Loucy (cell line): ENCODE measurements at regions not wholly inside any gene's neighbourhood (a gene's known extent, or its start where the extent isn't known, plus 50 kb on each side); places are given as distances from the start of the nearest gene placed in this dataset.
A peak's percentile ranks its signal among the peaks of the same experiment; 100 is the strongest.

Experiments used
- H2AFZ ChIP-seq: fragments of 200-600 bp; sonication (generic); 2 replicates; pipeline ENCODE4 v1.6.0; 2016; ENCODE audit warnings: antibody characterized with exemption, mild to moderate bottlenecking, low read length, moderate library complexity
- H3F3A ChIP-seq: fragments of 200-600 bp; 2 replicates; pipeline ENCODE4 v1.6.0; 2016; ENCODE audit warnings: antibody characterized with exemption, low read depth, mild to moderate bottlenecking
- H3K27me3 ChIP-seq: fragments of 200-600 bp; sonication (generic); 2 replicates; pipeline ENCODE4 v1.6.1; 2014; ENCODE audit warnings: low read length, mild to moderate bottlenecking; ENCODE audit not compliant: insufficient read depth, poor library complexity, severe bottlenecking
- H3K36me3 ChIP-seq: fragments of 200-600 bp; sonication (generic); 2 replicates; pipeline ENCODE4 v1.6.1; 2016; ENCODE audit warnings: low read length; ENCODE audit not compliant: insufficient read depth
- H3K4me1 ChIP-seq: fragments of 200-600 bp; sonication (generic); 2 replicates; pipeline ENCODE4 v1.5.1; 2014; ENCODE audit warnings: low read length, mild to moderate bottlenecking; ENCODE audit not compliant: insufficient read depth, poor library complexity, severe bottlenecking
- H3K4me2 ChIP-seq: fragments of 200-600 bp; sonication (generic); 2 replicates; pipeline ENCODE4 v1.6.0; 2014; ENCODE audit warnings: antibody characterized with exemption, low read length, low read depth, mild to moderate bottlenecking; ENCODE audit not compliant: poor library complexity, severe bottlenecking
- H3K4me3 ChIP-seq: fragments of 200-600 bp; sonication (generic); 2 replicates; pipeline ENCODE4 v1.5.1; 2014; ENCODE audit warnings: low read length, mild to moderate bottlenecking, mixed read lengths; ENCODE audit not compliant: poor library complexity, severe bottlenecking
- H3K79me2 ChIP-seq: fragments of 200-600 bp; sonication (generic); 2 replicates; pipeline ENCODE4 v1.6.1; 2014; ENCODE audit warnings: low read length; ENCODE audit not compliant: insufficient read depth
- H3K9ac ChIP-seq: fragments of 200-600 bp; sonication (generic); 2 replicates; pipeline ENCODE4 v1.6.0; 2014; ENCODE audit warnings: mild to moderate bottlenecking, low read depth, low read length, moderate library complexity; ENCODE audit not compliant: poor library complexity, severe bottlenecking
- H3K9me2 ChIP-seq: fragments of 200-600 bp; sonication (generic); replicated peaks from 2 replicates; pipeline ENCODE4 v1.6.1; 2016; ENCODE audit warnings: low read depth, low read length, mixed read lengths
- H3K9me3 ChIP-seq: fragments of 200-600 bp; sonication (generic); 2 replicates; pipeline ENCODE4 v1.6.1; 2014; ENCODE audit warnings: mild to moderate bottlenecking, antibody characterized with exemption, low read length, low read depth; ENCODE audit not compliant: insufficient read depth
- H4K20me1 ChIP-seq: fragments of 200-600 bp; sonication (generic); 2 replicates; pipeline ENCODE4 v1.6.0; 2014; ENCODE audit warnings: antibody characterized with exemption, low read length, mild to moderate bottlenecking; ENCODE audit not compliant: insufficient read depth, poor library complexity, severe bottlenecking
- EZH2phosphoT487 ChIP-seq: fragments of 200-600 bp; IDR thresholded peaks from 2 replicates; pipeline ENCODE4 v1.6.1; 2018; ENCODE audit warnings: antibody characterized with exemption, mild to moderate bottlenecking, moderate library complexity, borderline replicate concordance
- TF ChIP-seq, protein P1 (sequence below): fragments of 200-600 bp; sonication (generic); conservative IDR thresholded peaks from 2 replicates; pipeline ENCODE4 v1.5.1; 2014; ENCODE audit warnings: mild to moderate bottlenecking, antibody characterized with exemption, low read length

DNA sequence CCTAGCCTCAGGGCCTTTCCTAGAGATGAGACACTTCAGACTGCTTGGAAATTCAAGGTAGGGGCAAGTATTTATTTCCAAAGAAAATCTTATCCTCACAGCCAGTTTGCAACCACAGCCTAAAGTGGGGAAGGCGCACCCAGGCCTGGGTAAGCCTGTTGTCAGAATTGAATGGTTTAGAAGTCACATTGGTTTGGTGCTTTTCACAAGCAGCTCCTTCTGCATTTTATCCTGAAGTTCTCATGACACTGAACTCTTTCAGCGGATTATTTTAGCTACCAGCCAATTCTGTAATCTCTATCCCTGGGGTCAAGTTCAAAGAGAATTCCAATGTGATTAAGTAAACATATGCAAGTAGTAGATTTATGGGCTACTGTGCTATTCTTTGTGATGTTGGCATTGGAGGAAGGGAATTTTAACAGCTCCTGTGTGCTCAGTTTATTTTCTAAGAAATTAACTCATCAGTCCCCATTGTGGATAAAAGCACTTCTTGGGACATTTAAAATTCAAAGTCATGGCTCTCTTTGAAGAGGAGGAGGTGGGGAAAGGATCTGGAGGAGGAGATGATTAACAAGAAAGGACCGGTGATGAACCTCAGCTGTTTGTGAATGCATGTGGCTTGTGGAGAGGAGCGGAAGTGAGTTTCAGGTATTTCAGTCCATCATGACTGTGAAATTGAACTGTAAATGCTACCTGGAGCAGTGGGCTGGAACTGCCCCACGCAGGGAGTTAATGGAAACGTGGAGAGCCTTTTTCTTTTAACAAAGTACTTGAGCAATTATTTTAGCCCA, 90.2 kb upstream of the CACUL1 start:
- no peaks in the 10 kb centered on the region for H4K20me1 ChIP-seq
- TF ChIP-seq, protein P1, sequence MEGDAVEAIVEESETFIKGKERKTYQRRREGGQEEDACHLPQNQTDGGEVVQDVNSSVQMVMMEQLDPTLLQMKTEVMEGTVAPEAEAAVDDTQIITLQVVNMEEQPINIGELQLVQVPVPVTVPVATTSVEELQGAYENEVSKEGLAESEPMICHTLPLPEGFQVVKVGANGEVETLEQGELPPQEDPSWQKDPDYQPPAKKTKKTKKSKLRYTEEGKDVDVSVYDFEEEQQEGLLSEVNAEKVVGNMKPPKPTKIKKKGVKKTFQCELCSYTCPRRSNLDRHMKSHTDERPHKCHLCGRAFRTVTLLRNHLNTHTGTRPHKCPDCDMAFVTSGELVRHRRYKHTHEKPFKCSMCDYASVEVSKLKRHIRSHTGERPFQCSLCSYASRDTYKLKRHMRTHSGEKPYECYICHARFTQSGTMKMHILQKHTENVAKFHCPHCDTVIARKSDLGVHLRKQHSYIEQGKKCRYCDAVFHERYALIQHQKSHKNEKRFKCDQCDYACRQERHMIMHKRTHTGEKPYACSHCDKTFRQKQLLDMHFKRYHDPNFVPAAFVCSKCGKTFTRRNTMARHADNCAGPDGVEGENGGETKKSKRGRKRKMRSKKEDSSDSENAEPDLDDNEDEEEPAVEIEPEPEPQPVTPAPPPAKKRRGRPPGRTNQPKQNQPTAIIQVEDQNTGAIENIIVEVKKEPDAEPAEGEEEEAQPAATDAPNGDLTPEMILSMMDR, result no peak
- no peak for TF ChIP-seq EZH2phosphoT487
- H2AFZ ChIP-seq, result no peak overlapping the region
- no peaks in the 10 kb centered on the region for H3K79me2 ChIP-seq
- no peaks in the 10 kb centered on the region for H3K9me2 ChIP-seq
- H3K9me3 ChIP-seq, result no peaks in the 10 kb centered on the region
- H3K9ac ChIP-seq, result no peak overlapping the region
- H3K4me3 ChIP-seq, result no peak overlapping the region
- no peaks in the 10 kb centered on the region for H3K27me3 ChIP-seq
- H3K36me3 ChIP-seq, result no peaks in the 10 kb centered on the region
- no peak overlapping the region for H3K4me2 ChIP-seq
- no peaks in the 10 kb centered on the region for H3F3A ChIP-seq
- no peaks in the 10 kb centered on the region for H3K4me1 ChIP-seq

DNA sequence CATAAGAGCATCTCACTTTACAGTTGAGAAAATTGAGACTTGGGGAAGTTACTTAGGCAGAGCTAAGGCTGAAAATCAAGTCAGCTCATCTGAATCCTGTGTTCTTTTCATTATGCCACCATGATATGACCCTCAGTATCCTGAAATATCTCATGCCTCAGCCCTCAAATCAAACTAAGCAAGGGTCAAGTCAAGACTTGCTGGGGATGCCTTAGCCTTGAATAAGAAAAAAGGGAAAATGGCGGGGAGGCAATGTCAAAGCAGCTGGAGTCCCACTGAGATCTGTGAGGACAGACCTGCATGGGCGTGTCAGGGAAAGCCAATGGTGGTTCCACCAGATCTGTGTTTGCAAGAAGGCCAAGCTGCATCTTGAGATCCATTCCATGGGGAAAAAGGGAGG, 91.0 kb upstream of the CACUL1 start:
- Histone ChIP-seq H3K9me3 (no peaks in the 10 kb centered on the region), H3K4me2 (no peak overlapping the region), H3K4me1 (no peaks in the 10 kb centered on the region), H3K9ac (no peak overlapping the region), H4K20me1 (no peaks in the 10 kb centered on the region), H2AFZ (no peak overlapping the region), H3K27me3 (no peaks in the 10 kb centered on the region), H3K4me3 (no peak overlapping the region), H3K9me2 (no peaks in the 10 kb centered on the region), H3F3A (no peaks in the 10 kb centered on the region), H3K36me3 (no peaks in the 10 kb centered on the region), H3K79me2 (no peaks in the 10 kb centered on the region)
- no peak for TF ChIP-seq EZH2phosphoT487
- TF ChIP-seq, protein P1, result no peak

DNA sequence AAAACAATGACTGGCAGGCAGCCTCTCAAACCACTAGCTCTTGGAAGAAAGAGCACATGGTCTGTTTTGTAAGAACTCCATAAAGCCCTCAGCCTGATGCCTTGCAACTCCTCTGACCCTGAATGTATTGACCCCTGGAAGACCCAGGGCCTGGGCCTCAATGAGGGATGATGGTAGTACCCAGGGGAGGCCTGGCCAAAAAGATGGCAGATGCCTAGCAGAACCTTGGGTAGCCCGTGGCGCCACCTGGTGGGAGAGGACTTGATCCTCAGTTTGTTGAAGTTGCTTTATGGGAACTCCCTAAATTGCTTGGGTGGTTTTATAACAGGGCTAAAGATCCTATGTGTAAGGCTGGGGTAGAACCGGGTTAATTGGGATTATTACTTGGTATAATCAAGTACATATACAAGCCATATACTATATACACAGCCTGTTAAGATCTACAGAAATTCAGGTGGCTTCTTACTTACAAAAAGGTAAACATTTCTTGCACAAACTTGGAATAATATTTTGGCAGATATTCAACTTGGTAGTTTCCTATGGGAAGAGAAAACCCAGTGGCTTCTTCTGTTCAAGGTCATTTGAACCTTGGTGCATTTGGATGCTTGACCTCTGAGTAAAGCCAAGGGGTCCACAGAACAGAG, 95.8 kb upstream of the CACUL1 start:
- no peak for TF ChIP-seq EZH2phosphoT487
- TF ChIP-seq, protein P1, result peak; percentile 88
- Histone ChIP-seq H3K9ac (no peak overlapping the region), H3K36me3 (no peaks in the 10 kb centered on the region), H4K20me1 (no peaks in the 10 kb centered on the region), H3K4me3 (no peak overlapping the region), H3K27me3 (no peaks in the 10 kb centered on the region), H3K4me2 (no peak overlapping the region), H3K79me2 (no peaks in the 10 kb centered on the region), H3F3A (no peaks in the 10 kb centered on the region), H3K9me2 (no peaks in the 10 kb centered on the region), H3K4me1 (no peaks in the 10 kb centered on the region), H3K9me3 (no peaks in the 10 kb centered on the region), H2AFZ (no peak overlapping the region)
